ENCODE measurements at regions not wholly inside any gene's neighbourhood (a gene's known extent, or its start where the extent isn't known, plus 50 kb on each side); places are given as distances from the start of the nearest gene placed in this dataset.
A peak's percentile ranks its signal among the peaks of the same experiment; 100 is the strongest.

DNA sequence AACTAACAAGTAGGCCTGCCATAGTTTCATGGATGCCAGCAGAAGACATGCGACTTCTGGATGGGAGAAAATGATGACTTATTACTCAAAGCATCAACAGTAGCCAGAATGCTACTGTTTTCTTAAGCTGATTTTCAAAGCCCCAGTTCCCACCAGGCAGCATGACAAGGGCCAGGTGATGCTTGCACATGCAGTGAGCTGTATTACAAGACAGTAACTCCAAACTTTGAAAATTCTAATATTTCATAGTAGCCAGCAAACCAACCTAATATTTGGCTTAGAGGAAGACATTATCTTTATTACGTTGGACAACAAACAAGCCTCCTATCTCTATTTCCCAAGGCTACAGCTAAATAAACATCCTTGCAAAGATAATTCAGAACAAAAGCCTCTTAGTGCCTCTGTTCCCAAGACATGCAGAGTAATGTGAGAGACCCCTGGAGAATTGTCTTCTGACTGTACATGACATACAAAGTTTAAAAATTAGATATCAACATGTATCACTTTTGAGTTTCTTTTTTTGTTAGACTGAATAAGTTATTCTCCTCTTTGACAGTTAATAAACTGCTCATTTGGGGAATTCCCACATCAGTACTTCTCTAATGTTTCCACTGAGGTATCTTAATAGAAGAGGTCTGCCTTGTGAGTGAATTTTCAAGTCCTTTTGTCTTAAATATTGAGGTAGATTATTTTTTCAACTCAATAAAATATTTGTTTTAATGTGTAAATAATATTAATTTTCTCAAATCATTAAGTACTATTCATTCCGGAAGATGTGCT, 367.6 kb upstream of the CWC22 start:
- H3K27ac ChIP-seq, result peak overlapping the region; percentile 96
- TF ChIP-seq ZFX (IDR thresholded peaks at IDR 0.05; ENCODE audit: borderline replicate concordance), result no peak
- TF ChIP-seq, protein P1, sequence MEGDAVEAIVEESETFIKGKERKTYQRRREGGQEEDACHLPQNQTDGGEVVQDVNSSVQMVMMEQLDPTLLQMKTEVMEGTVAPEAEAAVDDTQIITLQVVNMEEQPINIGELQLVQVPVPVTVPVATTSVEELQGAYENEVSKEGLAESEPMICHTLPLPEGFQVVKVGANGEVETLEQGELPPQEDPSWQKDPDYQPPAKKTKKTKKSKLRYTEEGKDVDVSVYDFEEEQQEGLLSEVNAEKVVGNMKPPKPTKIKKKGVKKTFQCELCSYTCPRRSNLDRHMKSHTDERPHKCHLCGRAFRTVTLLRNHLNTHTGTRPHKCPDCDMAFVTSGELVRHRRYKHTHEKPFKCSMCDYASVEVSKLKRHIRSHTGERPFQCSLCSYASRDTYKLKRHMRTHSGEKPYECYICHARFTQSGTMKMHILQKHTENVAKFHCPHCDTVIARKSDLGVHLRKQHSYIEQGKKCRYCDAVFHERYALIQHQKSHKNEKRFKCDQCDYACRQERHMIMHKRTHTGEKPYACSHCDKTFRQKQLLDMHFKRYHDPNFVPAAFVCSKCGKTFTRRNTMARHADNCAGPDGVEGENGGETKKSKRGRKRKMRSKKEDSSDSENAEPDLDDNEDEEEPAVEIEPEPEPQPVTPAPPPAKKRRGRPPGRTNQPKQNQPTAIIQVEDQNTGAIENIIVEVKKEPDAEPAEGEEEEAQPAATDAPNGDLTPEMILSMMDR (IDR thresholded peaks at IDR 0.05), result no peak

DNA sequence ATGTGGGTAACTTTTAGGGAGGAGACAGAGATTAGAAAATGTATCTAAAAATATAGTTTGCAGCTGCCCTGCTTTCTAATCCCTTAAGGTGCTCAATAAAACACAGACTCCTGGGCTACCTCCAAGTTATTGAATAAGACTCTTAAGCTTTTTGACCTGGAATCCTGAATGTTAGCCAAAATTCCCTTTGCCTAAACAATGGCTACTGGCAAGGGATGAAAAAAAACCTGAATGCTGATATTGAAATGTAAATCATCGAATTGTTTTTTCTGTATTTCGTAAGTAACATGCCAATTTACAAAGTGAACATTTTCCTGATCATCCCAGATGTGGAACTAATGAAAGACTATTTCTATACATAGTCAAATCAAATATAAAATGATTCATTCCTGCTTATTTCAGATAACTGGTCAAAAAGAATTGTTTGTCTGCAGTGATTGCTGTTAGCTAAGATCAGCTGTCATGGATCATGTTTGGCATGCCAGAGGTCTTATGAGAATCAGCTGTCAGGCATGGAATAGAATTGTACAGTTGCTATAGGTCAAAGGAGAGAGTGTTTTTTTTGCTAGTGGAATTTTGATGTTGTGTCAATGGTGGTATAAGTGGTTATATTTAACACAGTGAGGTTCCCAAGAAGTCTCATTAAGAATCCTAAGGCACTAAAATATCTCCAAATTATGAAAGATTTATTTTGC, 363.6 kb upstream of the CWC22 start:
- peak overlapping the region; percentile 84 for H3K27ac ChIP-seq
- TF ChIP-seq ZFX (IDR thresholded peaks at IDR 0.05; ENCODE audit: borderline replicate concordance), result no peak
- TF ChIP-seq, protein P1 (IDR thresholded peaks at IDR 0.05), result no peak

DNA sequence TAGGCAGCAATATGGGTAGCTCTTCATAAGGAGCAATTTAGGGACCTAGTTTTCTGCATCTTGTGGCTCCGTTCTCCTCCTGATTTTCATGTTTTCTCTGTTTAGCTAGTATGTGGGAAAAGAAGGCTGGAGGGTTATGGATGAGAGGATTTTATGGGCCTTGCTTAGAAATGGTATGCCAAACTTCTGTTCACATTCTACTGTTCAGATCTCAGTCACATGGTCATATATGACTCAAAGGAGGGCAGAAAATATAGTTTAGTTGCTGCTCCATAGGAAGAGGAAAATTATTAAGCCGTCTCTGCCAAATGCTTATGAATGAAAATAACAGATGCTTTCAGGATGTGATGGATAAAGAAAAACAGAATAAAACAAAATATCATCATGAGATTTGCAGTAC, 361.8 kb upstream of the CWC22 start:
- H3K27ac ChIP-seq, result peak overlapping the region; percentile 84
- TF ChIP-seq, protein P1 (IDR thresholded peaks at IDR 0.05), result no peak
- TF ChIP-seq ZFX (IDR thresholded peaks at IDR 0.05; ENCODE audit: borderline replicate concordance), result no peak

DNA sequence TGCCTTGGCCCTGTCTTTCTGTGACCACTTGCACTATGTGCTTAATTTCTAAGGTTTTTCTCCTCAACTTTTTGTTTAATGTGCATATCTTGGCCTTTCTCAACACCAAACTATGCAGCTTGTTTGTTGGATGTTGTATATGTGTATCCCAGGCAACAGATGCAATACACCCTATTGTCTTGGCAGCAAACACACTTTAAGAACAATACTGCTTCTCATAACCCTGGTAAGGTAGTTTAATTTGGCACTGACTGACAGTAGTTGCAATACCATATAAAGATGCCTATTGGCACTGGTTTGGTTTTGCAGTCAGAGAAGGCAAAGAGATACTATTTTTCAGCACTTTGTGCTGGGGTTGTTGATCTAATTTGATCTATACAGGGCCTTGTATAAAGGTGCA, 360.7 kb upstream of the CWC22 start:
- TF ChIP-seq, protein P1 (IDR thresholded peaks at IDR 0.05), result no peak
- no peak for TF ChIP-seq ZFX (IDR thresholded peaks at IDR 0.05; ENCODE audit: borderline replicate concordance)
- peak overlapping the region; percentile 84 for H3K27ac ChIP-seq

DNA sequence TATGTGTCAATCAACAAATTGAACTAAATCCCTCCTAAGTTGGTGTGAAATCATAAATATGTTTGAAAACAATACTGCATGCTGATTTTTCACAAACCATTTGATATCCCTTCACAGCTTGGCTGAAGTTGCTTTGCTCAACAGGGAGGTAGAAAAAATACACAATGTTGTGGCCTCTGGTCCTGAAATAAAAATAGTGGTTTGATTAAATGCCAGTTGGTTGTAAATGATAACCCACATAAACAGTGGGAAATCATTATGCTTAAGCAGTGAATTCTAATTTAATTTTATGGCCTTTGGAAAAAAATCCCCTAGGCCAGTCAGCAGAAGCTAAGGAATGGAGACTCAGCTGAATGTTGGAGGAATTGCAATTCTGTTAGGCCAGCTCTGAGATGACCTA, 359.4 kb upstream of the CWC22 start:
- H3K27ac ChIP-seq, result peak overlapping the region; percentile 84
- no peak for TF ChIP-seq ZFX (IDR thresholded peaks at IDR 0.05; ENCODE audit: borderline replicate concordance)
- TF ChIP-seq, protein P1 (IDR thresholded peaks at IDR 0.05), result no peak

DNA sequence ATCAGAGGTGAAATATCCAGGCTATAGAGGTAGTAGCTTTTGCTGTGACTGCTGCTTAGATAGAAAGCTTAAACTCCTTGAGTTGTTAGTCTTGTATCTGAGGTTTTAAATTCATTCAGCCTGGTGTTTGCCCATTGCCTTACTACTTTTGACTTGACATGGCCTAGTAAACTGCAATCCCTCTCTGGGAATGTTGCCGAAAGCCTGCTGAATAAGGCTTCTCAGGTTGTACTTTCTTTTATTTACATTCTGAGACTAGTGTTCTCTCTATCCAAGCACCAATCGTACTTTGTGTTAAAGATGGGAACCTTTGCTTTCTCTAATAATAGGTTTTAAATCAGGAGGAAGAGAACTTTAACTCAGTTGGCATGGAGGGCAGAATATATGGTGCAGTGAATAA, 357.6 kb upstream of the CWC22 start:
- H3K27ac ChIP-seq, result peak overlapping the region; percentile 84
- TF ChIP-seq ZFX (IDR thresholded peaks at IDR 0.05; ENCODE audit: borderline replicate concordance), result no peak
- TF ChIP-seq, protein P1 (IDR thresholded peaks at IDR 0.05), result no peak

DNA sequence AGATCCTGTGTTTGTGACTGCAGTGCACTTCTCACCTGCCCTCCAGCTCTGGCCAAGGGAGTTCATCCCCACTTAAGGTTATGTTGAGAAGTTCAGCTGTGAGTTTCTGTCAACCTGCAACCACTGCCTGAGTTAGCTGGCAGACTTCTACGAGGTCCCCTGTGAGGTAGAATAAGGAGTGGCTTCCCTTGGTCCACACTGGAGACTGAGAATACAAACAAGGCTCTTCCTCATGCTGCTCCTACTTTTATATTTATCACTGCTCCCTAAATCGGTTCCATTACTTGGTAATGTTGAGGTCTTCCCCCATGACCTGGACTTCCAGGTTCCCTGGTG, 353.2 kb upstream of the CWC22 start:
- peak overlapping the region; percentile 91 for H3K27ac ChIP-seq
- TF ChIP-seq, protein P1 (IDR thresholded peaks at IDR 0.05), result no peak
- TF ChIP-seq ZFX (IDR thresholded peaks at IDR 0.05; ENCODE audit: borderline replicate concordance), result no peak

Measured in 22Rv1 (cell line).